Tibial artery (tissue), 4 donors: ENCODE measurements at regions not wholly inside any gene's neighbourhood (a gene's known extent, or its start where the extent isn't known, plus 50 kb on each side); places are given as distances from the start of the nearest gene placed in this dataset.

Source experiments
- DNase-seq, 2 donors: peaks; one replicate each; pipeline ENCODE4 v3.0.0-alpha.2; 2019
- H3K27ac ChIP-seq, 2 donors: fragments of 200-600 bp; sonication (generic) in 1 of 2; 1 replicate in 1 of 2; 2 replicates in 1 of 2; pipeline ENCODE4 v1.5.1; 2018 to 2019; ENCODE audit warnings: mild to moderate bottlenecking in 1 of 2
- H3K27me3 ChIP-seq, 2 donors: fragments of 200-600 bp; sonication (generic) in 1 of 2; one replicate each; pipeline versions ENCODE4 v1.5.1 to v1.6.0; 2016 to 2019
- H3K36me3 ChIP-seq, 3 donors: fragments of 200-600 bp; sonication (generic) in 2 of 3; one replicate each; pipeline ENCODE4 v1.5.1; 2016 to 2019; ENCODE audit warnings: mild to moderate bottlenecking in 2 of 3
- H3K4me1 ChIP-seq, 4 donors: fragments of 200-600 bp; sonication (generic) in 2 of 4; 1 replicate in 3 of 4; 2 replicates in 1 of 4; pipeline ENCODE4 v1.5.1; 2016 to 2019
- H3K4me3 ChIP-seq, 2 donors: fragments of 200-600 bp; sonication (generic) in 1 of 2; 1 replicate in 1 of 2; 2 replicates in 1 of 2; pipeline ENCODE4 v1.5.1; 2018 to 2019; ENCODE audit warnings: mild to moderate bottlenecking in 2 of 2
- H3K9me3 ChIP-seq, 3 donors: fragments of 200-600 bp; sonication (generic) in 1 of 3; one replicate each; pipeline ENCODE4 v1.5.1; 2016 to 2019
- CTCF ChIP-seq, 2 experiments: fragments of 200-600 bp in 1 of 2; fragments of 450-650 bp in 1 of 2; IDR thresholded peaks; one replicate each; pipeline ENCODE4 v1.5.1; 2017 to 2019; ENCODE audit warnings: antibody characterized with exemption in 2 of 2, mild to moderate bottlenecking in 1 of 2, moderate library complexity in 1 of 2
- intact Hi-C: fragments of 100-400 bp; cut with DNase I; formaldehyde crosslinking; loops from one replicate; pipeline ENCODE4 v1.15.0; 2023; ENCODE audit warnings: low total_unique reads

- peaks cover 0 to 43% (median 4%) of the 10 kb centered on the region in 4 donors for H3K4me1 ChIP-seq
- intact Hi-C loops = loop anchor here (10.0 kb wide), 1 partner anchor 45 kb away; no protein-coding TSS in a partner anchor
- DNase-seq = no peak
These were observed 70.4 kb upstream of the DTNA start for GRCh38 chr18:34639687-34640086.

DNA sequence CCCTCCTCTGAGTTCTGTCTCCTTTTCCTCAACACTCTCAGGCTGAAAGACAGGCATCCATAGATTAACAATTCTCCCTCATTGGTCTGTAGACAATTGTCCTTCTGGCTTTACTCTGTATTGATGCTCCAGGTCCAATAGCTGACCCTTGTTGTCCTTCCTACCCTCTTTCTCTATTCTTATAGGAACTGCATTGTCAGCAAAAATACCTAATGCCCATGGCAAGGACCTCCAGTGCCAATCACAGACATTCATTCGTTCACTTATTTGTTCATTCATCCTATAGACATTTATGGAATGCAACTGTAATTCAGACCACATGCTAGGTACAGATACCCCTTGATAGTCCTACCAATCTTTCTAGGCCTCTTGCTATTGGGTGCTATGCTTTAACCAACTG, 69.8 kb upstream of the DTNA start:
- no peak for DNase-seq
- no peaks in the 10 kb centered on the region for H3K9me3 ChIP-seq
- intact Hi-C loops = loop anchor here (10.0 kb wide), 1 partner anchor 45 kb away; no protein-coding TSS in a partner anchor
- no peaks in the 10 kb centered on the region for H3K27me3 ChIP-seq
- H3K4me1 ChIP-seq = peaks cover 0 to 49% (median 9%) of the 10 kb centered on the region in 4 donors
- H3K27ac ChIP-seq = no peak overlapping the region
- H3K36me3 ChIP-seq = no peaks in the 10 kb centered on the region
- no peak for TF ChIP-seq CTCF (IDR thresholded peaks at IDR 0.05)
- H3K4me3 ChIP-seq = no peak overlapping the region

More at GRCh38 chr18:34639687-34640086, 70.4 kb upstream of the DTNA start:
- no peak for TF ChIP-seq CTCF (IDR thresholded peaks at IDR 0.05)
- Histone ChIP-seq H3K36me3 (no peaks in the 10 kb centered on the region), H3K27me3 (no peaks in the 10 kb centered on the region), H3K4me3 (no peak overlapping the region), H3K9me3 (no peaks in the 10 kb centered on the region), H3K27ac (no peak overlapping the region)

DNA sequence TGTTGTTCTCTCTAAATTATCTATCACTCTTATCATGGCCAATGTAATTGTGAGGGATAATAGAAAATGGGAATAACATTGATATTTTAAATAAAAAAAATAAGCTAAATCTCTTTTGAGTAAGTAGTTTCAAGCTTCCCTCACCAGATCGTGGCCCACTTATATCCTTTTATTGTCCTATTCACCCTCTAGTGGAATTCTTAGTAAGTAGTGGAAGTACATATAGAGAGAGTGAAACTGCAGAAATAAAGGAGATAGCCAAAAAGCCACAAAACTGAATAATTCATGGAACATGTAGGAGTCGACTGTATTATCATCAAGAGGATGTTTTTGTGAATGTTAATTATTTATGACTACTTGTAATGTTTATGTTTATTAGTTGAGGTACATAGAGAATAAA, 66.1 kb upstream of the DTNA start:
- peak overlapping the region; percentile 64 to 71 for H3K27ac ChIP-seq
- no peak for DNase-seq
- H3K36me3 ChIP-seq = no peaks in the 10 kb centered on the region
- no peak overlapping the region for H3K4me3 ChIP-seq
- H3K4me1 ChIP-seq = peaks cover 0 to 79% (median 19%) of the 10 kb centered on the region in 4 donors
- no peaks in the 10 kb centered on the region for H3K9me3 ChIP-seq
- intact Hi-C loops = loop anchor here (10.0 kb wide), 1 partner anchor 49 kb away; no protein-coding TSS in a partner anchor
- H3K27me3 ChIP-seq = no peaks in the 10 kb centered on the region
- TF ChIP-seq CTCF (IDR thresholded peaks at IDR 0.05) = peak; percentile 24 to 42

DNA sequence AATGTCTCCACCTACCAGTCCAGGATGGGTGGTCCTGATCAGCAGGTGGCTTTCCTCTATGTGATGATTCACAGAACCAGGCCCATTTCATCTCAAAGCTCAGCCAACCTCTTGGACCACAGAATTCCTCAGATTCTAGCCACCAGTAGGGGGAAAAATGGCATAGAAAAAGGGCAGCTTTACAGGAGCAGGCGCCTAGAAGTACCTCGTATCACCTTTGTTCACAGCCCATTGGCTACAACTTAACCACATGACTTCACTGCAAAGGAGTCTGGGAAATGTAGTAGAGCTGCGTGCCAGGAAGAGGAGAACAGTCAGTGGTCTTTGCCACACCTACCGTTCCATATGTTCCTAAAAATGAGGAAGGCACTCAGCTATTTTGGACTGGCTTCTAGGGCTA, 62.8 kb upstream of the DTNA start:
- no peak for DNase-seq
- peak overlapping the region; percentile 27 to 54 for H3K27ac ChIP-seq
- no peaks in the 10 kb centered on the region for H3K9me3 ChIP-seq
- intact Hi-C loops = loop anchor here (10.0 kb wide), 1 partner anchor 52 kb away; no protein-coding TSS in a partner anchor
- no peaks in the 10 kb centered on the region for H3K27me3 ChIP-seq
- H3K4me3 ChIP-seq = no peak overlapping the region
- H3K4me1 ChIP-seq = peaks cover 0 to 93% (median 29%) of the 10 kb centered on the region in 4 donors
- TF ChIP-seq CTCF (IDR thresholded peaks at IDR 0.05) = no peak
- no peaks in the 10 kb centered on the region for H3K36me3 ChIP-seq

- Histone ChIP-seq H3K36me3 (no peaks in the 10 kb centered on the region), H3K4me1 (peaks cover 0 to 83% (median 29%) of the 10 kb centered on the region in 4 donors), H3K27me3 (no peaks in the 10 kb centered on the region), H3K4me3 (no peak overlapping the region), H3K27ac (peak overlapping the region; percentile 27 to 54), H3K9me3 (no peaks in the 10 kb centered on the region)
- intact Hi-C loops = loop anchor here (10.0 kb wide), 1 partner anchor 54 kb away; no protein-coding TSS in a partner anchor
- DNase-seq = no peak
- TF ChIP-seq CTCF (IDR thresholded peaks at IDR 0.05) = no peak
These were observed 61.7 kb upstream of the DTNA start for GRCh38 chr18:34648269-34648985.
